H9 (cell line): ENCODE measurements at regions not wholly inside any gene's neighbourhood (a gene's known extent, or its start where the extent isn't known, plus 50 kb on each side); places are given as distances from the start of the nearest gene placed in this dataset.

Experiments
- DNase-seq: peaks from one replicate; pipeline ENCODE4 v3.0.0-alpha.2; 2017
- H2AFZ ChIP-seq: one replicate; pipeline ENCODE4 v1.6.1; 2013; ENCODE audit warnings: mild to moderate bottlenecking, low read length, control low read depth, moderate library complexity
- H2AK5ac ChIP-seq: 2 replicates; pipeline ENCODE4 v1.6.1; 2013; ENCODE audit warnings: low read length, control low read depth, mixed read lengths; ENCODE audit not compliant: insufficient read length
- H2BK120ac ChIP-seq: one replicate; pipeline ENCODE4 v1.6.1; 2013; ENCODE audit warnings: low read depth, mild to moderate bottlenecking, low read length, control low read depth, inconsistent platforms; ENCODE audit not compliant: poor library complexity, severe bottlenecking
- H2BK12ac ChIP-seq: 2 replicates; pipeline ENCODE4 v1.6.1; 2013; ENCODE audit warnings: low read length, control low read depth, mixed read lengths, low read depth; ENCODE audit not compliant: insufficient read length
- H2BK15ac ChIP-seq: 2 replicates; pipeline ENCODE4 v1.6.1; 2013; ENCODE audit warnings: low read depth, low read length, control low read depth
- H2BK20ac ChIP-seq: one replicate; pipeline ENCODE4 v1.6.1; 2013; ENCODE audit warnings: low read depth, mild to moderate bottlenecking, low read length, control low read depth, inconsistent platforms; ENCODE audit not compliant: poor library complexity, severe bottlenecking
- H2BK5ac ChIP-seq: 2 replicates; pipeline ENCODE4 v1.6.1; 2013; ENCODE audit warnings: low read length, control low read depth, mixed read lengths; ENCODE audit not compliant: insufficient read length
- H3K14ac ChIP-seq: 2 replicates; pipeline ENCODE4 v1.6.1; 2013; ENCODE audit warnings: low read length, control low read depth; ENCODE audit not compliant: insufficient read depth
- H3K18ac ChIP-seq: 2 replicates; pipeline ENCODE4 v1.6.1; 2013; ENCODE audit warnings: low read depth, mild to moderate bottlenecking, mixed read lengths, low read length, control low read depth; ENCODE audit not compliant: insufficient read length
- H3K23ac ChIP-seq: 2 replicates; pipeline ENCODE4 v1.6.1; 2013; ENCODE audit warnings: low read length, control low read depth, mixed read lengths, low read depth; ENCODE audit not compliant: insufficient read length
- H3K23me2 ChIP-seq: 2 replicates; pipeline ENCODE4 v1.6.1; 2013; ENCODE audit warnings: low read depth, mild to moderate bottlenecking, mixed read lengths, low read length, control low read depth; ENCODE audit not compliant: insufficient read length, poor library complexity, severe bottlenecking
- H3K27ac ChIP-seq: 2 replicates; pipeline ENCODE4 v1.5.1; 2013; ENCODE audit warnings: low read length, control low read depth, mixed read lengths, low read depth; ENCODE audit not compliant: insufficient read length
- H3K27me3 ChIP-seq: 2 replicates; pipeline ENCODE4 v1.6.1; 2013; ENCODE audit warnings: low read length, control low read depth, inconsistent platforms; ENCODE audit not compliant: insufficient read depth
- H3K4ac ChIP-seq: 2 replicates; pipeline ENCODE4 v1.6.1; 2013; ENCODE audit warnings: low read depth, mild to moderate bottlenecking, control low read depth, inconsistent platforms, low read length, moderate library complexity
- H3K4me1 ChIP-seq: 2 replicates; pipeline ENCODE4 v1.6.1; 2013; ENCODE audit warnings: low read length, control low read depth, inconsistent platforms; ENCODE audit not compliant: insufficient read depth
- H3K4me2 ChIP-seq: 2 replicates; pipeline ENCODE4 v1.6.1; 2013; ENCODE audit warnings: low read length, control low read depth, mixed read lengths; ENCODE audit not compliant: insufficient read length, insufficient read depth
- H3K56ac ChIP-seq: 2 replicates; pipeline ENCODE4 v1.6.1; 2013; ENCODE audit warnings: low read depth, mild to moderate bottlenecking, mixed read lengths, low read length, control low read depth; ENCODE audit not compliant: insufficient read length
- H3K79me1 ChIP-seq: 2 replicates; pipeline ENCODE4 v1.6.1; 2013; ENCODE audit warnings: low read depth, mild to moderate bottlenecking, moderate library complexity, low read length, control low read depth, inconsistent platforms; ENCODE audit not compliant: insufficient read depth, poor library complexity, severe bottlenecking
- H3K79me2 ChIP-seq: 2 replicates; pipeline ENCODE4 v1.6.1; 2013; ENCODE audit warnings: low read length, control low read depth, inconsistent platforms; ENCODE audit not compliant: insufficient read depth
- H3K9ac ChIP-seq: 2 replicates; pipeline ENCODE4 v1.6.1; 2013; ENCODE audit warnings: low read length, control low read depth, mixed read lengths; ENCODE audit not compliant: insufficient read length; ENCODE audit errors: extremely low read depth
- H3K9me3 ChIP-seq: one replicate; pipeline ENCODE4 v1.6.1; 2013; ENCODE audit warnings: low read depth, low read length, inconsistent platforms; ENCODE audit not compliant: control insufficient read depth
- H3T11ph ChIP-seq: one replicate; pipeline ENCODE4 v1.6.1; 2013; ENCODE audit warnings: mild to moderate bottlenecking, low read length, control low read depth, inconsistent platforms
- H4K20me1 ChIP-seq: one replicate; pipeline ENCODE4 v1.6.1; 2013; ENCODE audit not compliant: control insufficient read depth, insufficient read length, insufficient read depth
- H4K5ac ChIP-seq: 2 replicates; pipeline ENCODE4 v1.6.1; 2013; ENCODE audit warnings: low read depth, mild to moderate bottlenecking, mixed read lengths, low read length, control low read depth; ENCODE audit not compliant: insufficient read length
- H4K8ac ChIP-seq: replicated peaks from 2 replicates; pipeline ENCODE4 v1.6.1; 2013; ENCODE audit warnings: low read length, control low read depth, mixed read lengths, low read depth; ENCODE audit not compliant: insufficient read length
- H4K91ac ChIP-seq: 2 replicates; pipeline ENCODE4 v1.6.1; 2013; ENCODE audit warnings: low read depth, mild to moderate bottlenecking, moderate library complexity, mixed read lengths, low read length, control low read depth; ENCODE audit not compliant: insufficient read length
- H3K27ac Mint-ChIP-seq, 3 experiments: 2 replicates in 2 of 3; 3 replicates in 1 of 3; pipeline ENCODE4 v1.8.0; 2020 to 2021; ENCODE audit warnings: mixed read lengths in 3 of 3, mild to moderate bottlenecking in 1 of 3, moderate library complexity in 1 of 3
- H3K27me3 Mint-ChIP-seq: 2 replicates; pipeline ENCODE4 v1.8.0; 2021; ENCODE audit warnings: low read depth, mild to moderate bottlenecking, moderate library complexity, mixed read lengths
- H3K36me3 Mint-ChIP-seq, 3 experiments: 2 replicates in 2 of 3; 3 replicates in 1 of 3; pipeline ENCODE4 v1.8.0; 2020 to 2021; ENCODE audit warnings: low read depth in 3 of 3, mixed read lengths in 3 of 3; ENCODE audit not compliant: insufficient read depth in 1 of 3
- H3K4me1 Mint-ChIP-seq, 2 experiments: 2 replicates each; pipeline ENCODE4 v1.8.0; 2020; ENCODE audit warnings: mixed read lengths in 2 of 2
- H3K4me3 Mint-ChIP-seq, 2 experiments: 2 replicates in 1 of 2; 3 replicates in 1 of 2; pipeline ENCODE4 v1.8.0; 2020 to 2021; ENCODE audit warnings: mild to moderate bottlenecking in 2 of 2, mixed read lengths in 2 of 2, moderate library complexity in 1 of 2
- H3K9me3 Mint-ChIP-seq, 2 experiments: 2 replicates in 1 of 2; 3 replicates in 1 of 2; pipeline ENCODE4 v1.8.0; 2020; ENCODE audit warnings: mild to moderate bottlenecking in 2 of 2, mixed read lengths in 2 of 2, moderate library complexity in 1 of 2
- CTCF ChIP-seq: fragments of 200-600 bp; sonication (generic); conservative IDR thresholded peaks from 3 replicates; pipeline ENCODE4 v1.8.0; 2021; ENCODE audit warnings: antibody characterized with exemption, mild to moderate bottlenecking

- no peak overlapping the region for H3K4me2 ChIP-seq
- no peak overlapping the region for H4K8ac ChIP-seq
- no peaks in the 10 kb centered on the region for H3K79me1 ChIP-seq
- no peaks in the 10 kb centered on the region for H3K4me1 ChIP-seq
- no peak overlapping the region for H2BK120ac ChIP-seq
- H2BK20ac ChIP-seq = no peak overlapping the region
- H4K91ac ChIP-seq = no peak overlapping the region
- no peak overlapping the region for H2BK5ac ChIP-seq
- H3K4me1 Mint-ChIP-seq = no peaks in the 10 kb centered on the region
- no peaks in the 10 kb centered on the region for H4K20me1 ChIP-seq
- H3K9me3 Mint-ChIP-seq = peaks cover 79 to 92% of the 10 kb centered on the region in 2 experiments
- no peak overlapping the region for H3K4me3 Mint-ChIP-seq
- H3K4ac ChIP-seq = no peak overlapping the region
- H4K5ac ChIP-seq = no peak overlapping the region
- H3K14ac ChIP-seq = no peak overlapping the region
- H3K9me3 ChIP-seq = peaks cover 44% of the 10 kb centered on the region
- no peaks in the 10 kb centered on the region for H3K23me2 ChIP-seq
- no peaks in the 10 kb centered on the region for H3K27me3 ChIP-seq
- no peak overlapping the region for H3K23ac ChIP-seq
- no peak overlapping the region for H2BK15ac ChIP-seq
- no peak overlapping the region for H3K27ac ChIP-seq
- H3K18ac ChIP-seq = no peak overlapping the region
- H3T11ph ChIP-seq = no peak overlapping the region
- H3K56ac ChIP-seq = no peak overlapping the region
- no peak overlapping the region for H2AFZ ChIP-seq
- H3K27ac Mint-ChIP-seq = no peak overlapping the region
- no peaks in the 10 kb centered on the region for H3K79me2 ChIP-seq
- no peak for TF ChIP-seq CTCF
- H2AK5ac ChIP-seq = no peak overlapping the region
- DNase-seq = no peak
- H3K9ac ChIP-seq = no peak overlapping the region
- no peak overlapping the region for H2BK12ac ChIP-seq
- peaks cover 1% of the 10 kb centered on the region; the same call in 1 of the 2 replicates for H3K27me3 Mint-ChIP-seq
- H3K36me3 Mint-ChIP-seq = peaks cover 0 to 24% (median 2%) of the 10 kb centered on the region in 3 experiments; a peak in 3 of 7 replicates
Measured at GRCh38 chr16:46519063-46519462, 102.1 kb downstream of the SHCBP1 start.
